Pulmonary artery endothelial cell (primary cell): ENCODE measurements at regions not wholly inside any gene's neighbourhood (a gene's known extent, or its start where the extent isn't known, plus 50 kb on each side); places are given as distances from the start of the nearest gene placed in this dataset.
A peak's percentile ranks its signal among the peaks of the same experiment; 100 is the strongest.
"Not testable (repeated sequence)": the region's sequence is repeated elsewhere in the genome, so short reads cannot be mapped to it uniquely, and the experiment has no call there.

Experiments used
- DNase-seq: peaks from one replicate; pipeline ENCODE4 v3.0.0-alpha.2; 2011; ENCODE audit warnings: low read depth, low spot score

- no peak for DNase-seq
These were observed 144.1 kb upstream of the PELI2 start for GRCh38 chr14:55973911-55974630.

- no peak for DNase-seq
These were observed 142.8 kb upstream of the PELI2 start for GRCh38 chr14:55975281-55975910.

GRCh38 chr14:55976219-55976618 lies 142.0 kb upstream of the PELI2 start:
- no peak for DNase-seq

- DNase-seq: no peak
These were observed 141.6 kb upstream of the PELI2 start for GRCh38 chr14:55976655-55977054.

- DNase-seq: no peak
These were observed 140.6 kb upstream of the PELI2 start for GRCh38 chr14:55977392-55978150.

GRCh38 chr14:55979096-55979495 lies 139.1 kb upstream of the PELI2 start:
- DNase-seq: no peak

- DNase-seq: no peak
These were observed 138.4 kb upstream of the PELI2 start for GRCh38 chr14:55979781-55980180.

GRCh38 chr14:55980970-55981369 lies 137.2 kb upstream of the PELI2 start:
- no peak for DNase-seq

- no peak for DNase-seq
These were observed 132.1 kb upstream of the PELI2 start for GRCh38 chr14:55986069-55986468.

GRCh38 chr14:56000846-56001245 lies 117.4 kb upstream of the PELI2 start:
- DNase-seq: no peak

GRCh38 chr14:56002342-56002741 lies 115.9 kb upstream of the PELI2 start:
- DNase-seq: no peak

- DNase-seq: no peak
These were observed 115.2 kb upstream of the PELI2 start for GRCh38 chr14:56002876-56003625.

- no peak for DNase-seq
These were observed 113.9 kb upstream of the PELI2 start for GRCh38 chr14:56004323-56004722.

- peak; percentile 5 for DNase-seq
These were observed 113.4 kb upstream of the PELI2 start for GRCh38 chr14:56004786-56005185.

- peak; percentile 3 for DNase-seq
These were observed 112.8 kb upstream of the PELI2 start for GRCh38 chr14:56005191-56006053.

GRCh38 chr14:56007491-56007890 lies 110.7 kb upstream of the PELI2 start:
- DNase-seq: not testable (repeated sequence)

- no peak for DNase-seq
These were observed 110.1 kb upstream of the PELI2 start for GRCh38 chr14:56008150-56008549.

- DNase-seq: not testable (repeated sequence)
These were observed 109.5 kb upstream of the PELI2 start for GRCh38 chr14:56008661-56009060.

GRCh38 chr14:56023661-56024081 lies 94.5 kb upstream of the PELI2 start:
- DNase-seq: no peak

- DNase-seq: no peak
These were observed 93.0 kb upstream of the PELI2 start for GRCh38 chr14:56025191-56025590.

GRCh38 chr14:56026506-56026905 lies 91.7 kb upstream of the PELI2 start:
- DNase-seq: no peak
